ENCODE measurements at regions not wholly inside any gene's neighbourhood (a gene's known extent, or its start where the extent isn't known, plus 50 kb on each side); places are given as distances from the start of the nearest gene placed in this dataset.
"Not testable (repeated sequence)": the region's sequence is repeated elsewhere in the genome, so short reads cannot be mapped to it uniquely, and the experiment has no call there.

DNA sequence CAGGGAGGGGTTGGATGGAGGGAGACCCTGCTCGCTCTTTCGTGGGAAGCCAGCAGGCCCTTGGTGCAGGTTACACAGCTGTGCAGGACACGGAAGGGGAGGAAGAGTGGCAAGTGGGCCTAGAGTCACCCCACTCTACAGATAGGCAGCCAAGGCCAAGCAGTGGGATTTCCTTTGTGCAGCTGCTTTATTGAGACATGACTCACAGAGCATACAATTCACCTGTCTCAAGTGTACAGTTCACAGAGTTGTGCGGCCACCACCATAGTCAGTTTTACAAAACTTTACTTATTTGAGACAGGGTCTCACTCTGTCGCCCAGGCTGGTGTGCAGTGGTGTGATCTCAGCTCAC lies 91.2 kb upstream of the CIBAR2 start:
- H3K9me3 Mint-ChIP-seq (ENCODE audit: insufficient read depth): no peaks in the 10 kb centered on the region
- H3K27ac Mint-ChIP-seq: no peak overlapping the region
- H3K4me3 Mint-ChIP-seq: no peak overlapping the region
- DNase-seq (no peak), ATAC-seq (no peak)
- ChIA-PET CTCF (no interaction called here), POLR2A (no interaction called here)
- H3K4me1 Mint-ChIP-seq (ENCODE audit: low read depth): no peaks in the 10 kb centered on the region
- no peaks in the 10 kb centered on the region for H3K36me3 Mint-ChIP-seq (ENCODE audit: low read depth)
- peaks cover 2% of the 10 kb centered on the region for H3K27me3 Mint-ChIP-seq (ENCODE audit: low read depth)

DNA sequence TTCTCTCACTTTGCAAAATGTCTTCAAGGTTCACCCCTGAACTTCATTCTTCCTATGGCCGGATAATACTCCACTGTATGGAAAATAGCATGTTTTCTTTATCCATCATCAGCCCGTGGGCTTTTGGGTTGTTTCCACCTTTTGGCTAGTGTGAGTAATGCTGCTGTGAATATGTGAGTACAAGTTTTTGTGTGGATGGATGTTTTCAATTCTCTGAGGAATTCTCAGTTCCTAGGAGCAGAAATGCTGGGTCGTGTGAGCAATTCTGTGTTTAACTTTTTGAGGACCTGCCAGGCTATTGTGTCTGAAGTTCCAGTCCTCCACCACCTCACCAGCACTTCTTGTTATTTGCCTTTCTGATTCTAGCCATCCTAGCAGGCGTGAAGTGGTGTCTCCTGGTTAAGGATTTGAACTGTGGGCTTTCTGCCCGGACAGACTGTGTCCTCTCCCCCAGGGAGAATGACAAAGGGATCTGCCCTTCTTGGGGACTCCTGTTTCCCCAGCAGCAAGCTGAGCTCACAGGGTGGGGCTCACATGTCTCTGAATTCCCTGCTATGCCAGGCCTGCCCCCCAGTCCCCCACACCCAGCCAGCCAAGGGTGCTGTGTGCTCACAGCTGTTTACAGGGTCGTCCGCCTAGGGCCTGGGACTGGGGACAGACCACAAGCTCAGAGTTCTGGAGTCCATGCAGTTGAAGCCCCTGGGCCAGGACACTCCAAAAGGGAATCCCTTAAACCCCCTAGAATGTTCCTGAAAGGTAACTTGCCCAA lies 92.2 kb upstream of the CIBAR2 start:
- no peak for DNase-seq
- H3K27ac Mint-ChIP-seq: no peak overlapping the region
- POLR2A ChIA-PET: interaction anchor here (0.5 kb wide), 1 partner anchor 357 kb away, joined by 3 read pairs; no protein-coding TSS in a partner anchor
- CTCF ChIA-PET: no interaction called here
- ATAC-seq: no peak
- peaks cover 2% of the 10 kb centered on the region for H3K27me3 Mint-ChIP-seq (ENCODE audit: low read depth)
- H3K36me3 Mint-ChIP-seq (ENCODE audit: low read depth): no peaks in the 10 kb centered on the region
- no peaks in the 10 kb centered on the region for H3K4me1 Mint-ChIP-seq (ENCODE audit: low read depth)
- no peaks in the 10 kb centered on the region for H3K9me3 Mint-ChIP-seq (ENCODE audit: insufficient read depth)
- no peak overlapping the region for H3K4me3 Mint-ChIP-seq

DNA sequence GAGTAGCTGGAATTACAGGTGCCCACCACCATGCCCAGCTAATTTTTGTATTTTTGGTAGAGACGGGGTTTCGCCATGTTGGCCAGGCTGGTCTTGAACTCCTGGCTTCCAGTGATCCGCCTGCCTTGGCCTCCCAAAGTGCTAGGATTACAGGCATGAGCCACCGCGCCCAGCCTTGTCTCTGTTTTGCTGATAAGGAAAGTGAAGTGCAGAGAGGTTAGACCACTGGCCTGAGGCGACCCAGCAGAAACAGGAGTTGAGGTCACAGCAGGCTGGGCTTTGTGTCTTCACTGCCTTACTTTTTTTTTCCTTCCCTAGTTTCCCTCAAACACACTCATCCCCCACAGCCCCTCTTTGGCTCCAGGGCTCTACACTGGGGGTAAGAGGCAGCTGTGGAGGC lies 93.0 kb upstream of the CIBAR2 start:
- H3K9me3 Mint-ChIP-seq (ENCODE audit: insufficient read depth); H3K27ac Mint-ChIP-seq; H3K4me3 Mint-ChIP-seq; H3K4me1 Mint-ChIP-seq (ENCODE audit: low read depth); ATAC-seq; CTCF ChIA-PET; DNase-seq; H3K36me3 Mint-ChIP-seq (ENCODE audit: low read depth); POLR2A ChIA-PET; H3K27me3 Mint-ChIP-seq (ENCODE audit: low read depth): not testable (repeated sequence)

DNA sequence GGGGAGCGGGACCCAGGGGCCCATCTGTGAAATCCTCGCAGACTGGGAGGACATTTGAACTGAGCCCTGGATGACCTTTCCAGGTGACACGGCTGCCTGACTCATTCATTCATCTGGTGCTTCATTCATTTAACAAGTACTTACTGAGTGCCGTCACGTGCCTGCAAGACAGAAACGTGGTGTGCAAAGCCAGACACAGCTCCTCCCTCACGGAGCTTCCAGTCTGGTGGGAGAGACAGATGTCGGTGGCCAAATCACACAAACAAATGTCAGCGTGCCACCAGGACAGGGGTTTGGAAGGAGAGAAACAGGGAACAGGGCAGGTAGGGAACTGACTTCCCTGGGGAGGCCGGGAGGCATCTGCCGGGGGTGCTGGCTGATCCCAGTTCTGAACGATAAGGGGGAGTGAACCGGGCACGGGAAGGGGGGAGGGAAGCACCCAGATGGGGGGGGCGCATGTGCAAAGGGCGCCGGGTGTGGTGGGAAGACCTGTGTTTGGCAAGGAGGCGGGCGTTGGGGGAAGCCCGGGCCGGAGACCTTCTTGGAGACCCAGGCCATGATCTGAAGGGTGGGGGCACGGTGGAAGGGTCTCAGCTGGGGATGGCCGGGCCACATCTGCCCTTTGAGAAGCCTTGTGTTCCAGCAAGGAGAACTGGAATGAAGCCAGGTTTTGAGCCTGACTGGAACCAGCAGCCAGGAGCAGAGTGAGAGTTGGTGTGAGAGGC lies 93.6 kb upstream of the CIBAR2 start:
- ChIA-PET POLR2A (no interaction called here), CTCF (no interaction called here)
- ATAC-seq (no peak), DNase-seq (no peak)
- Mint-ChIP-seq H3K27ac (no peak overlapping the region), H3K4me1 (ENCODE audit: low read depth) (no peaks in the 10 kb centered on the region), H3K9me3 (ENCODE audit: insufficient read depth) (no peaks in the 10 kb centered on the region), H3K27me3 (ENCODE audit: low read depth) (peaks cover 2% of the 10 kb centered on the region), H3K36me3 (ENCODE audit: low read depth) (no peaks in the 10 kb centered on the region), H3K4me3 (no peak overlapping the region)

DNA sequence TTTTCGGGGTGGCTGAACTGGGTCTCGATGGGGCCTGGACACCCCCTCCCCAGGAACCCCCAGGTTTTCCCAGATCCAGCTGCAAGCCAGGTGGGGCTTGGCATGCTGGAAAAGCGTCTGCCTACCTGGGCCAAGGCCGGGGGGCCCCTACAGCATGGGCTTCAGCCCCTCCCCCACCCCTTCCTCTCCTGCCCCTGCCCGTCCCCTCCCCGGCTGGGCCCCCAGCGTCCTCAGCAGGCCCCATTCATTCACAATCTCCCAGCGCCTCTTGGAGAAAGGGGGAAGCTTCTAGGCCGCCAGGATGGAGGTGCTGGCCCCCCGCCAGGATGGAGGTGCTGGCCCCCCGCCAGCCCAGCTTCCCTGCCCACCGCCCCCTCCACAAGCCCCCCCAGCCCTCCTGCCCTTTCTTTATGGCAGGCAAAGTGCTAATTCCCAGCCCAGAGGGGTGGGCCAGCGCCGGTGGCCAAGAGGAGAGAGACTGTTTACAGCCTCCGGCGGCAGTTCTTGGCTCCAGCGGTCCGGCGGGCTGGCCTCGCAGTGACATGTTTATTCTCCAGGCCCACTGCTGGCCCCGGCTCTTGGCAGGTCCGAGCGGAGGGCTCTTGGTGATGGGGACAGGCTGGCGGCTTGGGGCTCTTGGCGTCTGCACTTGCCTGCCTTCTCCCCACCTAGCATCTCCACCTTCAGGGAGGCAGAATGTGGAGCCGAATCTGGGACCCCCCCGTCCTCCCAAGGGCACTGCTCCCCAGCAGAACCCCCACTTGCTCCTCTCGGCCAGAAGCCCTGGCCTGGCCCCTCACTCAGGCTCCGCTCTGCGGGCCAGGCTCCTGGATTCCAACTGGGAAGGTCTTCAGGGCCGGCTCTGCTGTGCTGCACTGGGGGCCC lies 94.4 kb upstream of the CIBAR2 start:
- no peak overlapping the region for H3K27ac Mint-ChIP-seq
- H3K4me3 Mint-ChIP-seq: no peak overlapping the region
- H3K27me3 Mint-ChIP-seq (ENCODE audit: low read depth): peaks cover 2% of the 10 kb centered on the region
- DNase-seq (no peak), ATAC-seq (no peak)
- ChIA-PET POLR2A (no interaction called here), CTCF (no interaction called here)
- H3K36me3 Mint-ChIP-seq (ENCODE audit: low read depth): no peaks in the 10 kb centered on the region
- no peaks in the 10 kb centered on the region for H3K4me1 Mint-ChIP-seq (ENCODE audit: low read depth)
- no peaks in the 10 kb centered on the region for H3K9me3 Mint-ChIP-seq (ENCODE audit: insufficient read depth)

DNA sequence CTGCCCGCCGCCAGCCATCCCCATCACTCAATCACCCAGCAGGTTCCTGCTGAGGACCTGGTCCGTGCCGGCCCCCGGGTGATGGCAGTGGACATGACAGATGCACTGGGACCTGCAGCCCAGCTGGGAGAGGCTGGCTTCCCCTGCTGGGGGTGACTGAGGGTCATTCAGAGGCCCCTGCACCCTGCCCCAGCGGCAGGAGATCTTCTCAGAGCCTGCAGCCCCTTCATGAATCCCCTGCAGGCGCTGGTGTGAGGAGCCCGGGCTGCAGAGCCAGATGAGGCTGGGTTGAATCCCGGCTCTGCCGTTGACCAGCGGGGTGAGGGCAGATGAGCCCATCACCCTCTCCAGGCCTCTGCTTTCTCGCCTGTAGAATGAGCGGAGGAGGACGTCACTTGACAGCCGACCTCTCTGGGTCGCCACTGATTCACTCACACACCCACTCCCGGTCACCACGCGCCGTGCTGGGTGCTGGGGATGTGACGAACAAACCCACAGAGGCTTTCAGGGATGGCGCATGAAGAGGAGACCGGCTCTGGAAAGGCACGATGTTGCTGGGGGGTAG lies 95.2 kb upstream of the CIBAR2 start:
- Mint-ChIP-seq H3K36me3 (ENCODE audit: low read depth) (no peaks in the 10 kb centered on the region), H3K27me3 (ENCODE audit: low read depth) (peaks cover 2% of the 10 kb centered on the region), H3K4me3 (no peak overlapping the region), H3K9me3 (ENCODE audit: insufficient read depth) (no peaks in the 10 kb centered on the region), H3K27ac (no peak overlapping the region), H3K4me1 (ENCODE audit: low read depth) (no peaks in the 10 kb centered on the region)
- DNase-seq (no peak), ATAC-seq (no peak)
- POLR2A ChIA-PET: no interaction called here
- CTCF ChIA-PET: no interaction called here

DNA sequence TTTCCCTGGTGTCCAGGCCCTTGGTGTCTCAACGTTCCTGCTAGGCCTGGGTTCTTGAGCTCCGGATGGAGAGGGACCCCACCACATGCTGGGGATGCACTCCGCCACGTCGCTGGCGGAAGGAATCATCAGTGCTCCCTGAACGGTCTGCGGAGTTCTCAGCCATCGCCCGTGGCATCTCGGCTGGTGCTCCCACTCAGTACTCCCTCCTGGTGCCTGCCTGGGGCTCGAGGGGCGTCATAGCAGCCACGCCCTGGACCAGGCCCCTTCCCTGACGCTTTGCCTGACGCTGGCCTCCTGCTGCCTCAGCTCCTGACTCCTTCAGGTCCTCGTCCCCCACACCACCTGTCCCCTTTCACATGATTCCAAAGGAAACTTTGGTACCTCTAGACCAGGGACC lies 95.9 kb upstream of the CIBAR2 start:
- Mint-ChIP-seq H3K4me3 (no peak overlapping the region), H3K4me1 (ENCODE audit: low read depth) (no peaks in the 10 kb centered on the region), H3K36me3 (ENCODE audit: low read depth) (no peaks in the 10 kb centered on the region), H3K9me3 (ENCODE audit: insufficient read depth) (no peaks in the 10 kb centered on the region), H3K27ac (no peak overlapping the region), H3K27me3 (ENCODE audit: low read depth) (peaks cover 2% of the 10 kb centered on the region)
- ATAC-seq (no peak), DNase-seq (no peak)
- ChIA-PET CTCF (no interaction called here), POLR2A (no interaction called here)

DNA sequence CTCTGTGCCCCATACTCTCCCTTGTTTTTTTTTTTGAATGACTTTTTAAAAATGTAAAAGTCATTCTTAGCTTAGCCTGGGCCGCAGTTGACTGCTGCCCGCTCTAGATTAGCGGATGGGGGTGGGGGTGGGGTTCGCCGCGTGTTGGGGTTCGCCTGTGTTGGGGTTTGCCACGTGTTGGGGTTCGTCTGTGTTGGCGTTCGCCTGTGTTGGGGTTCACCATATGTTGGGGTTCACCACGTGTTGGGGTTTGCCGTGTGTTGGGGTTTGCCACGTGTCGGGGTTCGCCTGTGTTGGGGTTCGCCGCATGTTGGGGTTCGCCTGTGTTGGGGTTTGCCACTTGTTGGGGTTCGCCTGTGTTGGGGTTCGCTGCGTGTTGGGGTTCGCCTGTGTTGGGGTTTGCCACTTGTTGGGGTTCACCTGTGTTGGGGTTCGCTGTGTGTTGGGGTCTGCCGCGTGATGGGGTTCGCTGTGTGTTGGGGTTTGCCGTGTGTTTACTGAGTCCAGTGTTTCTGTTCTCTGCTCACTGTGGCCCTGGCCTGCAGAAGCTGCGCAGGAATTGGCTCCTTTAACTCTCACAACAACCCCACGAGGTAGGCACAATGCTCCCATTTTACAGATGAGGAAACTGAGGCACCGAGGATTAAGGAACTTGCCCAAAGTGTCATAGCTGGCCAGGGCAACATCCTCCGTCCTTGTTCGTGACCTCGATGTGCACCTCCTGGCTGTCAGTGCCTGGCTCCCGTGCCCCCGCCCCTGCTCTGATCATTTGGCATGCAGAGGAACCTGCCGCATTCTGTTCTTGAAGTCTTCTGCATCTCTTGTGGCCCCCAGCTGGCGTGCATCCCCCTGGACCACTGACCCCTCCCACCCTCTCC lies 96.6 kb upstream of the CIBAR2 start:
- Mint-ChIP-seq H3K4me1 (ENCODE audit: low read depth) (no peaks in the 10 kb centered on the region), H3K9me3 (ENCODE audit: insufficient read depth) (no peaks in the 10 kb centered on the region), H3K27ac (no peak overlapping the region), H3K4me3 (no peak overlapping the region), H3K27me3 (ENCODE audit: low read depth) (peaks cover 2% of the 10 kb centered on the region), H3K36me3 (ENCODE audit: low read depth) (no peaks in the 10 kb centered on the region)
- ATAC-seq: no peak
- CTCF ChIA-PET: no interaction called here
- POLR2A ChIA-PET: no interaction called here
- no peak for DNase-seq

DNA sequence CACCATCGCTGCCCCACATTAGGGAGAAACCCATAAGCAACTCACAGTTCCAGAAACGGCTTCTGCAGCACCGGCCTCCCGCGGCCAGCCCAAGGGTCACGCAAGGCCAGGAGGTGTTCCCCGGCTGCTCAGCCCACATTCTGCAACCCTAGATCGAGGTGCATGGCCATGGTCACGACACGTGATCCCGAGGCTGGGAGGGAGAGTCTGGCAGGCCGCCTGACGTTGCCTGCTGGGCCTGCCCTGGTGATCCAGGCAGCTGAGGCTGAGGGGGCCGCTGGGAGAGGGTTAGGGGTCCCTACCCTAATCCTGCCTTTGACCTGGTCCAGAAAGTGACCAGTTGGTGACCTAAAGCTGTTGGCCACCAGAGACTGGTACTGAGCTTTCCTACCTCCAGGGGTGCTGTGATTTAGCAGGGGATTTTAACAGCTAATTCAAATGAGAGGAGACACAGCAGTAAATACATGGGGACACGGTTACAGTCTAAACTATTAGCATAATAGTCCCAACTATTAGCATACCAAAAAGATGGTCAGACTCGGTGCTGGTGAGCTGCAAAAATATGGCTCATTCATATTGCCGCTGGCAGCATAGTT lies 97.4 kb upstream of the CIBAR2 start:
- ChIA-PET CTCF (no interaction called here), POLR2A (no interaction called here)
- H3K27ac Mint-ChIP-seq: no peak overlapping the region
- H3K9me3 Mint-ChIP-seq (ENCODE audit: insufficient read depth): no peaks in the 10 kb centered on the region
- DNase-seq: no peak
- no peak for ATAC-seq
- no peak overlapping the region for H3K4me3 Mint-ChIP-seq
- H3K36me3 Mint-ChIP-seq (ENCODE audit: low read depth): no peaks in the 10 kb centered on the region
- H3K27me3 Mint-ChIP-seq (ENCODE audit: low read depth): peaks cover 2% of the 10 kb centered on the region
- no peaks in the 10 kb centered on the region for H3K4me1 Mint-ChIP-seq (ENCODE audit: low read depth)

DNA sequence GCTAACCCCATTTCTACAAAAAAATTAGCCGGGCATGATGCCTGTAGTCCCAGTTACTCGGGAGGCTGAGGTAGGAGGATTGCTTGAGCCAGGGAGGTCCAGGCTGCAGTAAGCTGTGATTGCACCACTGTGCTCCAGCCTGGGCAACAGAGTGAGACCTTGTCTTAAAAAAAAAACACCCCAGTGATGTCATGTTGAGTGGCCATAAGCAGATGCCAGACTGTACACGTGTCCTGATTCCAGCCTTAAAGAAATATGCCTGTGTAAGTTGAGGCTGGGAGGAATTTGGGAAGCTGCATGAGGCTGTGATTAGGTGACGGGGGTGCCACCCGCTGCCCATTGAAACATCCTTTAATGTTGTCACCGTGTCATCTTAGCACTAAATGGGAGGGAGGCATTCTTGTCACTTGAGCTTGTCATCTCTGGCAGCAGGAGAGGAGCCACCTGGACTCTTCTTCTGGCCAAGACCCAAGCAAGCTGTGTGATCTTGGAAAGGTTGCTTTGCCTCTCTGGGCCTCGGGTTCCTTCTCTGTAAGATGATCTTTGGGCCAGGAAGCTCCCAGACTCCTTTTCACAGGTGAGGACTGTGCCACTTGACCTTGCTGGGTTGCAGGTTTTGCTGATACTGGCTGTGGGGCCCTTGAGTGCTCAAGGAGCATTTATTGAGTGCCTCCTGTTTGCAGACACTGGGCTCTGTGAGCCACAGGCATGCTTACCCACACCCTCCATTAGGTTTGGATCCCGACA lies 98.3 kb upstream of the CIBAR2 start:
- CTCF ChIA-PET: no interaction called here
- POLR2A ChIA-PET: no interaction called here
- H3K4me1 Mint-ChIP-seq (ENCODE audit: low read depth): no peaks in the 10 kb centered on the region

More for the DNA sequence above, 98.3 kb upstream of the CIBAR2 start:
- DNase-seq (no peak), ATAC-seq (no peak)
- Mint-ChIP-seq H3K4me3 (no peak overlapping the region), H3K27me3 (ENCODE audit: low read depth) (peaks cover 2% of the 10 kb centered on the region), H3K36me3 (ENCODE audit: low read depth) (no peaks in the 10 kb centered on the region), H3K9me3 (ENCODE audit: insufficient read depth) (no peaks in the 10 kb centered on the region), H3K27ac (no peak overlapping the region)
